ENCODE measurements at regions not wholly inside any gene's neighbourhood (a gene's known extent, or its start where the extent isn't known, plus 50 kb on each side); places are given as distances from the start of the nearest gene placed in this dataset.

DNA sequence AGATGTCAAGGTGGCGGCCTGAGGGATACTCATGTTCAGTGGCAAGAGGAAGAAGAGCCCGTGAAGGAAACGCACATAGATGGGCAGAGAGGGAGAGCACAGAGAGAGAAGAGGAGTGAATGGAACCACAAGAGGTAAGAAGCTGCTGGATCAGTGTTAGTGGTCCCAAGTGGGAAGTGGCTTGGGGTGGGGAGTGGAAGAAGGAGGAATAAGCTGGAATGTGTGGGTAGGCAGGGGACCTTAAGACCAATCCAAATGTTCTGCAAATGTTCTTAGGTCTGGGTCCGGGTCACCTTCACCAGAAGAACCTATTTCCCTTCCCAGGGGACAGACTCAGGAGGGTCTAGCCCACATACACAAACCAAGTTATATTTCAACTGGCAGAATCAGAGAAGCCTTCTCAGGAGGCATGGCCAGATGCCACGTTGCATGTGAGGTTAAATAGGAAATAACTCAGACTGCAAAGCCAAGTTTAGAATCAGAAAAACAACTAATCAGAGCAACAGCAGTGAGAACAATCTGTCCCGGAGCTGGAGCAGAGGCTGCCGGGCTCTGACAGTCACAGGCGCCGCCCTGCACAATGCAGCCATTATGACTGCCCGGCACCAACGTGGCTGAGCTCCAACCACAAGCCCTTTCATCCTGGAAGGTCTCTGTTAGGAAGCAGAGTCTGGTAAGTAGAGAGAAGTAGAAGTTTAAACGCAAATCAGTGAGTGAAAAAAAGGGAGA lies 78.6 kb upstream of the ARMC3 start:
- TF ChIP-seq POLR2A (IDR thresholded peaks at IDR 0.05): no peak
- TF ChIP-seq CTCF (IDR thresholded peaks at IDR 0.05): no peak
